GM12878 (cell line): ENCODE measurements at regions not wholly inside any gene's neighbourhood (a gene's known extent, or its start where the extent isn't known, plus 50 kb on each side); places are given as distances from the start of the nearest gene placed in this dataset.

Experiments
- ATAC-seq: fragments of 200-7000 bp; cut with Tn5 transposase; 3 replicates; pipeline ENCODE4 v1.9.1; 2020; ENCODE audit warnings: mild to moderate bottlenecking, moderate library complexity
- BruUV-seq: library from RNA; stranded (reverse); fragments of 400-500 nt; replicated peaks from 2 replicates; lab custom pipeline; 2021; lab: Mats Ljungman, UMichigan
- CTCF ChIA-PET: fragments of 300-600 bp; sonication (Branson Sonifier 250); formaldehyde crosslinking; extraction: SDS; loops from one replicate; lab custom pipeline; 2021; ENCODE audit warnings: inconsistent platforms; lab: Yijun Ruan, JAX
- POLR2A ChIA-PET: fragments of 350-600 bp; formaldehyde crosslinking; extraction: SDS; loops from one replicate; lab custom pipeline; 2021; ENCODE audit warnings: inconsistent platforms; lab: Charles Lee
- RAD21 ChIA-PET: fragments of 300-600 bp; sonication (Branson Sonifier 250); formaldehyde crosslinking; loops from one replicate; lab custom pipeline; 2023; ENCODE audit warnings: antibody characterized with exemption; ENCODE audit not compliant: unreplicated experiment; lab: Charles Lee
- SMC1A ChIA-PET: fragments of 300-600 bp; sonication (Branson Sonifier 250); formaldehyde crosslinking; loops from one replicate; lab custom pipeline; 2023; ENCODE audit not compliant: unreplicated experiment, uncharacterized antibody; lab: Charles Lee
- DNase-seq: peaks from one replicate; pipeline ENCODE4 v3.0.0-alpha.2; 2011; ENCODE audit warnings: low read depth, low spot score
- FAIRE-seq: peaks from 3 replicates; lab custom pipeline; 2011; peaks lifted over from hg19 to GRCh38; lab: Jason Lieb, UNC
- H2AFZ ChIP-seq: 2 replicates; pipeline ENCODE4 v1.6.0; 2011; ENCODE audit warnings: low read depth, low read length, control low read depth; ENCODE audit not compliant: control insufficient read depth
- H3K27ac ChIP-seq: 2 replicates; pipeline ENCODE4 v1.5.1; 2011; ENCODE audit warnings: control low read depth; ENCODE audit not compliant: control insufficient read depth, insufficient read depth
- H3K27me3 ChIP-seq, 2 experiments: replicated peaks in 1 of 2; 2 replicates each; pipeline versions ENCODE4 v1.6.0 to v1.6.1; 2011; ENCODE audit warnings: low read length in 1 of 2; ENCODE audit not compliant: control insufficient read depth in 2 of 2, insufficient read depth in 2 of 2
- H3K36me3 ChIP-seq, 2 experiments: 2 replicates each; pipeline ENCODE4 v1.5.1; 2011; ENCODE audit warnings: low read length in 1 of 2; ENCODE audit not compliant: control insufficient read depth in 2 of 2, insufficient read depth in 2 of 2
- H3K4me1 ChIP-seq: 2 replicates; pipeline ENCODE4 v1.6.1; 2011; ENCODE audit warnings: mild to moderate bottlenecking, low read length, moderate library complexity, mixed read lengths; ENCODE audit not compliant: control insufficient read depth, insufficient read depth
- H3K4me2 ChIP-seq: 2 replicates; pipeline ENCODE4 v1.6.0; 2011; ENCODE audit warnings: control low read depth; ENCODE audit not compliant: control insufficient read depth, insufficient read depth
- H3K4me3 ChIP-seq: fragments of 200-600 bp; sonication (generic); 2 replicates; pipeline ENCODE4 v1.5.1; 2016
- H3K79me2 ChIP-seq: 2 replicates; pipeline ENCODE4 v1.6.0; 2011; ENCODE audit warnings: low read length; ENCODE audit not compliant: control insufficient read depth, insufficient read depth
- H3K9ac ChIP-seq: 2 replicates; pipeline ENCODE4 v1.8.0; 2011; ENCODE audit warnings: low read length, control low read depth, mixed read lengths; ENCODE audit not compliant: control insufficient read depth, insufficient read depth
- H3K9me3 ChIP-seq: replicated peaks from 3 replicates; pipeline ENCODE4 v1.5.1; 2011; ENCODE audit warnings: mild to moderate bottlenecking, low read length; ENCODE audit not compliant: control insufficient read depth, insufficient read depth
- H4K20me1 ChIP-seq: 2 replicates; pipeline ENCODE4 v1.6.0; 2011; ENCODE audit not compliant: control insufficient read depth, insufficient read depth
- CBFB ChIP-seq: IDR thresholded peaks from 2 replicates; pipeline ENCODE4 v1.6.1; 2016; ENCODE audit warnings: antibody characterized with exemption, low read depth
- MEF2A ChIP-seq: IDR thresholded peaks from 2 replicates; pipeline ENCODE4 v1.6.1; 2011; ENCODE audit warnings: low read depth, mild to moderate bottlenecking, low read length, moderate library complexity; ENCODE audit not compliant: insufficient read depth
- MYB ChIP-seq: fragments of 150-350 bp; IDR thresholded peaks from 2 replicates; pipeline ENCODE4 v1.6.1; 2014; ENCODE audit warnings: mild to moderate bottlenecking, low read depth, low read length, borderline replicate concordance
- RAD21 ChIP-seq: IDR thresholded peaks from 2 replicates; pipeline ENCODE4 v1.6.1; 2011; ENCODE audit warnings: mild to moderate bottlenecking, low read depth, low read length, moderate library complexity; ENCODE audit not compliant: insufficient read depth
- RUNX3 ChIP-seq: IDR thresholded peaks from 2 replicates; pipeline ENCODE4 v1.6.1; 2012; ENCODE audit warnings: low read length, inconsistent platforms
- SMC3 ChIP-seq: IDR thresholded peaks from 2 replicates; pipeline ENCODE4 v1.6.1; 2011; ENCODE audit warnings: low read length, improper control_type of control experiment, borderline replicate concordance
- SRF ChIP-seq, 2 experiments: IDR thresholded peaks; 2 replicates each; pipeline ENCODE4 v1.6.1; 2011; ENCODE audit warnings: low read depth in 2 of 2, low read length in 2 of 2, mild to moderate bottlenecking in 1 of 2, moderate library complexity in 1 of 2
- STAT1 ChIP-seq: fragments of 450-650 bp; conservative IDR thresholded peaks from 2 replicates; pipeline ENCODE4 v1.6.1; 2014; ENCODE audit warnings: antibody characterized with exemption, mild to moderate bottlenecking
- STAT3 ChIP-seq: IDR thresholded peaks from 2 replicates; pipeline ENCODE4 v1.6.1; 2011; ENCODE audit warnings: low read depth, low read length, improper control_type of control experiment
- ZNF622 ChIP-seq: fragments of 450-650 bp; IDR thresholded peaks from 2 replicates; pipeline ENCODE4 v1.6.1; 2017; ENCODE audit warnings: mild to moderate bottlenecking, inconsistent platforms
- whole genome bisulfite sequencing: methylation state at CpG from one replicate; pipeline ENCODE4 v1.1.6; 2016; ENCODE audit warnings: low lambda C conversion rate; ENCODE audit not compliant: insufficient replicate concordance, insufficient coverage; ENCODE audit errors: missing lambda C conversion rate; 5-methylcytosine and 5-hydroxymethylcytosine counted together
- in situ Hi-C: fragments of 300-500 bp; cut with MboI; formaldehyde crosslinking; loops from 9 replicates; pipeline ENCODE4 v1.14.3; 2018; ENCODE audit warnings: mixed read lengths
- intact Hi-C: fragments of 100-400 bp; cut with micrococcal nuclease; formaldehyde crosslinking; loops from one replicate; pipeline ENCODE4 v1.14.2; 2022; ENCODE audit not compliant: unreplicated experiment
- TF ChIP-seq, protein P1 (sequence below): fragments of 450-650 bp; IDR thresholded peaks from 2 replicates; pipeline ENCODE4 v1.6.1; 2017; ENCODE audit warnings: antibody characterized with exemption, mild to moderate bottlenecking, moderate library complexity
- TF ChIP-seq, protein P2 (sequence below): IDR thresholded peaks from 2 replicates; pipeline ENCODE4 v1.6.1; 2011; ENCODE audit warnings: low read depth, mild to moderate bottlenecking, low read length, moderate library complexity, borderline replicate concordance; ENCODE audit errors: extremely low read depth

GRCh38 chr4:34723605-34724004 lies 1520.7 kb downstream of the ARAP2 start:
- H2AFZ ChIP-seq, result no peak overlapping the region
- H4K20me1 ChIP-seq, result no peaks in the 10 kb centered on the region
- ChIA-PET SMC1A (no interaction called here), POLR2A (no interaction called here), CTCF (no interaction called here), RAD21 (no interaction called here)
- DNase-seq (no peak), FAIRE-seq (no peak), ATAC-seq (no peak)
- 0% methylated on average over 1 of the region's 1 CpG for WGBS
- BruUV-seq, result no TSS peak
- no peaks in the 10 kb centered on the region for H3K27me3 ChIP-seq
- H3K9ac ChIP-seq, result no peak overlapping the region
- H3K4me2 ChIP-seq, result no peak overlapping the region
- H3K36me3 ChIP-seq, result no peaks in the 10 kb centered on the region
- H3K4me3 ChIP-seq, result no peak overlapping the region
- in situ Hi-C loops, result no loop called here
- intact Hi-C loops, result no loop called here
- H3K27ac ChIP-seq, result no peak overlapping the region
- no peaks in the 10 kb centered on the region for H3K9me3 ChIP-seq
- H3K79me2 ChIP-seq, result no peaks in the 10 kb centered on the region
- no peaks in the 10 kb centered on the region for H3K4me1 ChIP-seq
- no peak for TF ChIP-seq MEF2A
- no peak for TF ChIP-seq SMC3
- TF ChIP-seq ZNF622, result no peak
- TF ChIP-seq SRF (IDR thresholded peaks at IDR 0.05; ENCODE audit: low read depth in 2 of 2, low read length in 2 of 2), result no peak
- TF ChIP-seq STAT3, result no peak
- no peak for TF ChIP-seq MYB
- TF ChIP-seq RAD21, result no peak
- TF ChIP-seq CBFB, result no peak
- no peak for TF ChIP-seq RUNX3
- TF ChIP-seq, protein P1, sequence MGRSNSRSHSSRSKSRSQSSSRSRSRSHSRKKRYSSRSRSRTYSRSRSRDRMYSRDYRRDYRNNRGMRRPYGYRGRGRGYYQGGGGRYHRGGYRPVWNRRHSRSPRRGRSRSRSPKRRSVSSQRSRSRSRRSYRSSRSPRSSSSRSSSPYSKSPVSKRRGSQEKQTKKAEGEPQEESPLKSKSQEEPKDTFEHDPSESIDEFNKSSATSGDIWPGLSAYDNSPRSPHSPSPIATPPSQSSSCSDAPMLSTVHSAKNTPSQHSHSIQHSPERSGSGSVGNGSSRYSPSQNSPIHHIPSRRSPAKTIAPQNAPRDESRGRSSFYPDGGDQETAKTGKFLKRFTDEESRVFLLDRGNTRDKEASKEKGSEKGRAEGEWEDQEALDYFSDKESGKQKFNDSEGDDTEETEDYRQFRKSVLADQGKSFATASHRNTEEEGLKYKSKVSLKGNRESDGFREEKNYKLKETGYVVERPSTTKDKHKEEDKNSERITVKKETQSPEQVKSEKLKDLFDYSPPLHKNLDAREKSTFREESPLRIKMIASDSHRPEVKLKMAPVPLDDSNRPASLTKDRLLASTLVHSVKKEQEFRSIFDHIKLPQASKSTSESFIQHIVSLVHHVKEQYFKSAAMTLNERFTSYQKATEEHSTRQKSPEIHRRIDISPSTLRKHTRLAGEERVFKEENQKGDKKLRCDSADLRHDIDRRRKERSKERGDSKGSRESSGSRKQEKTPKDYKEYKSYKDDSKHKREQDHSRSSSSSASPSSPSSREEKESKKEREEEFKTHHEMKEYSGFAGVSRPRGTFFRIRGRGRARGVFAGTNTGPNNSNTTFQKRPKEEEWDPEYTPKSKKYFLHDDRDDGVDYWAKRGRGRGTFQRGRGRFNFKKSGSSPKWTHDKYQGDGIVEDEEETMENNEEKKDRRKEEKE, result no peak
- TF ChIP-seq, protein P2, sequence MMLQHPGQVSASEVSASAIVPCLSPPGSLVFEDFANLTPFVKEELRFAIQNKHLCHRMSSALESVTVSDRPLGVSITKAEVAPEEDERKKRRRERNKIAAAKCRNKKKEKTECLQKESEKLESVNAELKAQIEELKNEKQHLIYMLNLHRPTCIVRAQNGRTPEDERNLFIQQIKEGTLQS, result no peak
- TF ChIP-seq STAT1, result no peak
